GM23248 (cell line): ENCODE measurements at regions not wholly inside any gene's neighbourhood (a gene's known extent, or its start where the extent isn't known, plus 50 kb on each side); places are given as distances from the start of the nearest gene placed in this dataset.

Source experiments
- DNase-seq: peaks from one replicate; pipeline ENCODE4 v3.0.0-alpha.2; 2015
- H2AFZ ChIP-seq: fragments of 200-600 bp; sonication (generic); 2 replicates; pipeline ENCODE4 v1.6.1; 2016; ENCODE audit warnings: antibody characterized with exemption
- H3F3A ChIP-seq: fragments of 200-600 bp; sonication (generic); 2 replicates; pipeline ENCODE4 v1.6.1; 2016; ENCODE audit warnings: mild to moderate bottlenecking, antibody characterized with exemption, mixed run types; ENCODE audit not compliant: insufficient read depth
- H3K27ac ChIP-seq: fragments of 200-600 bp; sonication (generic); 2 replicates; pipeline ENCODE4 v1.5.1; 2016; ENCODE audit warnings: mild to moderate bottlenecking
- H3K27me3 ChIP-seq: fragments of 200-600 bp; sonication (generic); replicated peaks from 2 replicates; pipeline ENCODE4 v1.6.1; 2016; ENCODE audit warnings: mild to moderate bottlenecking; ENCODE audit not compliant: insufficient read depth
- H3K36me3 ChIP-seq: fragments of 200-600 bp; sonication (generic); 2 replicates; pipeline ENCODE4 v1.6.1; 2016; ENCODE audit warnings: low read depth, mild to moderate bottlenecking
- H3K4me1 ChIP-seq: fragments of 200-600 bp; sonication (generic); 2 replicates; pipeline ENCODE4 v1.6.1; 2016; ENCODE audit warnings: mild to moderate bottlenecking; ENCODE audit not compliant: insufficient read depth
- H3K4me2 ChIP-seq: fragments of 200-600 bp; sonication (generic); one replicate; pipeline ENCODE4 v1.6.1; 2016; ENCODE audit warnings: mild to moderate bottlenecking; ENCODE audit not compliant: unreplicated experiment
- H3K4me3 ChIP-seq: fragments of 200-600 bp; sonication (generic); 2 replicates; pipeline ENCODE4 v1.5.1; 2016; ENCODE audit warnings: mild to moderate bottlenecking
- H3K79me2 ChIP-seq: fragments of 200-600 bp; sonication (generic); 2 replicates; pipeline ENCODE4 v1.6.1; 2016; ENCODE audit warnings: mild to moderate bottlenecking; ENCODE audit not compliant: insufficient read depth
- H3K9ac ChIP-seq: fragments of 200-600 bp; sonication (generic); 2 replicates; pipeline ENCODE4 v1.6.1; 2016; ENCODE audit warnings: mild to moderate bottlenecking
- H3K9me2 ChIP-seq: fragments of 200-600 bp; sonication (generic); 2 replicates; pipeline ENCODE4 v1.6.1; 2016; ENCODE audit warnings: mixed run types, mild to moderate bottlenecking, moderate library complexity; ENCODE audit not compliant: insufficient read depth
- H3K9me3 ChIP-seq: fragments of 200-600 bp; sonication (generic); one replicate; pipeline ENCODE4 v1.6.1; 2017; ENCODE audit warnings: low read depth
- H4K20me1 ChIP-seq: fragments of 200-600 bp; sonication (generic); 2 replicates; pipeline ENCODE4 v1.6.0; 2016; ENCODE audit not compliant: insufficient read depth
- EZH2 ChIP-seq: fragments of 200-600 bp; sonication (generic); IDR thresholded peaks from 2 replicates; pipeline ENCODE4 v1.6.1; 2018; ENCODE audit warnings: antibody characterized with exemption, mild to moderate bottlenecking; ENCODE audit not compliant: insufficient read depth, poor library complexity, severe bottlenecking
- EZH2phosphoT487 ChIP-seq: fragments of 200-600 bp; sonication (generic); IDR thresholded peaks from 2 replicates; pipeline ENCODE4 v1.6.1; 2018; ENCODE audit warnings: antibody characterized with exemption, moderate library complexity, mild to moderate bottlenecking, low read depth; ENCODE audit not compliant: insufficient read depth
- WGBS, 2 experiments: methylation state at CpG; one replicate each; pipeline ENCODE4 v1.1.6; 2015 to 2017; ENCODE audit warnings: low lambda C conversion rate in 2 of 2, low coverage in 1 of 2; ENCODE audit errors: missing lambda C conversion rate in 2 of 2; 5-methylcytosine and 5-hydroxymethylcytosine counted together
- in situ Hi-C: fragments of 300-500 bp; cut with MboI; formaldehyde crosslinking; loops from 2 replicates; pipeline ENCODE4 v1.15.0; 2020

DNA sequence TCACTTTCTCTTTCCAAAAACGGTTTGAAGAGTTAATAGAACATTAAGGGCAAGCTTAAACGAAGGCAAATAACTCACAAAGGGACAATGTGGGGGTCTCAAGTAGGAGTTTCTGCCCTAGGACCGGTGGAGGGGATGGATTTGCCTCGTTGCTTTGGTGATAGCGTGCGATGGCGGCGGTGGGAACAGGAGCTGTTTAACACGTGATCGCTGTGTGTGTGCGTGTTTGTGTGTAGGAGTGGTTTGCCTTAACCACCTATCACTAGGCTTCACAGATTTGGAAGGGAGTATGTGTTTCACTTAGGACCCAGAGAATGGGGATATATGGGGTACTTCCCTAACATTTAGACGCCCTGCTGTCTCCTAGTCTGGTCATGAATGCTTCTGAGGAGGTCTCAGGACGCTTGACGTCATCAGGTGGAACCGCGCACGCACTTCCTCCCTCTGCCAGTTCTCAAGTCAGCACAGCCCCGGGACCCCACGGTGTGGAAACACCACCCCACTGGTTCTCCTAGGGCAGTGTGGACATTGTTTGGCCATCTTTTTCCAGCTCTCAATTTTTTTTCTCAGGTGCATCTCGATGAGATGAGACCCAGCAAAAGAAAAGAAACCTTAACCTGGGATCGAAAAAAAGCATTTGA is 231.2 kb downstream of the ATP23 start:
- WGBS, 2 experiments: 76 to 80% methylated on average over 21 of the region's 21 CpGs
- no peak for TF ChIP-seq EZH2phosphoT487
- Histone ChIP-seq H3K9me3 (no peaks in the 10 kb centered on the region), H3K27ac (no peak overlapping the region), H3K4me2 (no peak overlapping the region), H3K36me3 (no peaks in the 10 kb centered on the region), H3F3A (no peaks in the 10 kb centered on the region), H3K9ac (no peak overlapping the region), H3K4me3 (no peak overlapping the region), H4K20me1 (no peaks in the 10 kb centered on the region), H3K9me2 (no peaks in the 10 kb centered on the region), H2AFZ (no peak overlapping the region), H3K79me2 (no peaks in the 10 kb centered on the region), H3K27me3 (no peaks in the 10 kb centered on the region), H3K4me1 (no peaks in the 10 kb centered on the region)
- in situ Hi-C loops: no loop called here
- no peak for DNase-seq

DNA sequence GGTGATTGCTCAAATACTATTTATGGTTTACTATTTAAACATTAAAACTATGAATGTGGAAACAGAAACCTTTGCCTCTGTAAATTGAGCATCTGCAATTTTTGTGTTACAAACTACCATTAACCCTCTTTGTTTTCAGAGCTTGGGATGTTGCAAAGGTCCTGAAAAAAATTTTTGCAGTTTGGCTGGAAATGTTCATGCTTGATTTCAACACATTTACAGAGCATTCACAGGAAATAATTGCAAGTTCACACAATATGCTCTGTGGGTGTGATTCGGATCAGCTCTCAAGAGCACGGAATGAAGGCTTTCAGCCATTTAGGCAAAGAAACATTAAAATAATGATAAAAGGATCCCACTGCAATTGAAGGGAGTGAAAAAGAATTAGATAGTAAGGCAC is 232.9 kb downstream of the ATP23 start:
- no peak for TF ChIP-seq EZH2
- TF ChIP-seq EZH2phosphoT487: no peak
- no peaks in the 10 kb centered on the region for H3K27me3 ChIP-seq
- H3F3A ChIP-seq: no peaks in the 10 kb centered on the region
- H3K9me3 ChIP-seq: no peaks in the 10 kb centered on the region
- in situ Hi-C loops: no loop called here
- H3K79me2 ChIP-seq: no peaks in the 10 kb centered on the region
- no peak overlapping the region for H3K4me3 ChIP-seq
- no peak overlapping the region for H3K9ac ChIP-seq
- H3K36me3 ChIP-seq: no peaks in the 10 kb centered on the region
- H4K20me1 ChIP-seq: no peaks in the 10 kb centered on the region
- WGBS, 2 experiments: 16 to 18% methylated on average over 2 of the region's 2 CpGs
- no peaks in the 10 kb centered on the region for H3K9me2 ChIP-seq
- H3K4me2 ChIP-seq: no peak overlapping the region
- no peak for DNase-seq
- peak overlapping the region; percentile 50 for H2AFZ ChIP-seq
- H3K27ac ChIP-seq: no peak overlapping the region
- no peaks in the 10 kb centered on the region for H3K4me1 ChIP-seq

- no peaks in the 10 kb centered on the region for H3K9me3 ChIP-seq
- no peak overlapping the region for H2AFZ ChIP-seq
- 54 to 59% methylated on average over 7 of the region's 7 CpGs for WGBS, 2 experiments
- no peaks in the 10 kb centered on the region for H3F3A ChIP-seq
- no peak overlapping the region for H3K4me3 ChIP-seq
- in situ Hi-C loops: no loop called here
- H3K4me1 ChIP-seq: no peaks in the 10 kb centered on the region
- H3K36me3 ChIP-seq: no peaks in the 10 kb centered on the region
- no peaks in the 10 kb centered on the region for H4K20me1 ChIP-seq
- H3K9ac ChIP-seq: no peak overlapping the region
- H3K4me2 ChIP-seq: no peak overlapping the region
- H3K79me2 ChIP-seq: no peaks in the 10 kb centered on the region
- H3K27ac ChIP-seq: no peak overlapping the region
- peak; percentile 27 for DNase-seq
- TF ChIP-seq EZH2phosphoT487 (no peak), EZH2 (no peak)
- H3K27me3 ChIP-seq: no peaks in the 10 kb centered on the region
- H3K9me2 ChIP-seq: no peaks in the 10 kb centered on the region
Observed at GRCh38 chr12:58176296-58176869, 235.0 kb downstream of the ATP23 start.

- Histone ChIP-seq H3K4me2 (no peak overlapping the region), H3K9me2 (no peaks in the 10 kb centered on the region), H3F3A (no peaks in the 10 kb centered on the region), H2AFZ (no peak overlapping the region), H3K4me1 (no peaks in the 10 kb centered on the region), H4K20me1 (no peaks in the 10 kb centered on the region), H3K9ac (no peak overlapping the region), H3K27ac (no peak overlapping the region), H3K79me2 (no peaks in the 10 kb centered on the region), H3K9me3 (no peaks in the 10 kb centered on the region), H3K36me3 (no peaks in the 10 kb centered on the region), H3K4me3 (no peak overlapping the region), H3K27me3 (no peaks in the 10 kb centered on the region; the same call in 1 of the 2 replicates)
- no peak for DNase-seq
- no peak for TF ChIP-seq EZH2phosphoT487
- TF ChIP-seq EZH2: no peak
- in situ Hi-C loops: no loop called here
- 75 to 80% methylated on average over 2 of the region's 2 CpGs for whole genome bisulfite sequencing, 2 experiments
Observed at GRCh38 chr12:58177366-58177765, 236.0 kb downstream of the ATP23 start.

DNA sequence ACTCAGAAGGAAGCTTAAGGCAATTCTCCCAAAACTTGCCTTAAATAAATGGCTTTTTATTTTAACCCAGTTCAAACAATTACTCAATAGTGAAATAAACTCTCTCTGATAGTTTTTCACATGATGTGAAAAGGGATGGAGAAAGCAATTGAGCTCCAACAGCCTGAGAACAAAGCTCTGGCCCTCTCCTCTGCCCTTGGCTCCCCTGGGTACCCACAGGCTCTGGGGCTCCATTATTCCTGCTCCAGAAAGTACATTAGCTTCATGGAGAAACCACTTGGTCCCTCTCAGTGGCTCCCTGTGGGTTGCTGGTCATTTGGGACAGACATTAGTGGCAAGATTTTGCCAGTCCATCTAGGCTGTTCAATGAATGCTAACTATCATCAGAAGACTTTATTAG is 242.8 kb downstream of the ATP23 start:
- Histone ChIP-seq H3K9ac (no peak overlapping the region), H3K4me1 (no peaks in the 10 kb centered on the region), H3K27ac (no peak overlapping the region), H3K36me3 (no peaks in the 10 kb centered on the region), H3K9me2 (no peaks in the 10 kb centered on the region), H3K27me3 (no peaks in the 10 kb centered on the region; the same call in 1 of the 2 replicates), H3K4me2 (no peak overlapping the region), H2AFZ (no peak overlapping the region), H3K9me3 (no peaks in the 10 kb centered on the region), H3K4me3 (no peak overlapping the region), H3F3A (no peaks in the 10 kb centered on the region), H3K79me2 (no peaks in the 10 kb centered on the region), H4K20me1 (no peaks in the 10 kb centered on the region)
- DNase-seq: no peak
- TF ChIP-seq EZH2phosphoT487 (no peak), EZH2 (no peak)
- in situ Hi-C loops: no loop called here
